ENCODE measurements at regions not wholly inside any gene's neighbourhood (a gene's known extent, or its start where the extent isn't known, plus 50 kb on each side); places are given as distances from the start of the nearest gene placed in this dataset.
A peak's percentile ranks its signal among the peaks of the same experiment; 100 is the strongest.

GRCh38 chr10:36354633-36355032 lies 712.5 kb upstream of the FZD8 start:
- no peak for DNase-seq

- no peak for DNase-seq
Observed at GRCh38 chr10:36351159-36351558, 709.1 kb upstream of the FZD8 start.

GRCh38 chr10:36349445-36350078 lies 707.5 kb upstream of the FZD8 start:
- no peak for DNase-seq

GRCh38 chr10:36345807-36346206 lies 703.7 kb upstream of the FZD8 start:
- DNase-seq, result no peak

- no peak for DNase-seq
Observed at GRCh38 chr10:36345175-36345533, 703.1 kb upstream of the FZD8 start.

- DNase-seq, result no peak
Observed at GRCh38 chr10:36344240-36345174, 702.4 kb upstream of the FZD8 start.

- no peak for DNase-seq
Observed at GRCh38 chr10:36342781-36343180, 700.7 kb upstream of the FZD8 start.

GRCh38 chr10:36341471-36341870 lies 699.4 kb upstream of the FZD8 start:
- DNase-seq, result no peak

GRCh38 chr10:36336315-36336714 lies 694.2 kb upstream of the FZD8 start:
- no peak for DNase-seq

- no peak for DNase-seq
Observed at GRCh38 chr10:36333446-36333845, 691.4 kb upstream of the FZD8 start.

GRCh38 chr10:36332926-36333325 lies 690.8 kb upstream of the FZD8 start:
- peak; percentile 53 for DNase-seq

GRCh38 chr10:36331121-36331520 lies 689.0 kb upstream of the FZD8 start:
- no peak for DNase-seq

- DNase-seq, result no peak
Observed at GRCh38 chr10:36325815-36326214, 683.7 kb upstream of the FZD8 start.

- DNase-seq, result no peak
Observed at GRCh38 chr10:36324831-36325230, 682.7 kb upstream of the FZD8 start.

- DNase-seq, result no peak
Observed at GRCh38 chr10:36313142-36313541, 671.0 kb upstream of the FZD8 start.

- DNase-seq, result no peak
Observed at GRCh38 chr10:36303896-36304295, 661.8 kb upstream of the FZD8 start.

- DNase-seq, result no peak
Observed at GRCh38 chr10:36302086-36302485, 660.0 kb upstream of the FZD8 start.

GRCh38 chr10:36301539-36301938 lies 659.4 kb upstream of the FZD8 start:
- DNase-seq, result no peak

- DNase-seq, result no peak
Observed at GRCh38 chr10:36301139-36301538, 659.0 kb upstream of the FZD8 start.

- DNase-seq, result no peak
Observed at GRCh38 chr10:36283827-36284226, 641.7 kb upstream of the FZD8 start.

GRCh38 chr10:36281831-36282331 lies 639.8 kb upstream of the FZD8 start:
- no peak for DNase-seq

- no peak for DNase-seq
Observed at GRCh38 chr10:36280890-36281499, 638.9 kb upstream of the FZD8 start.

GRCh38 chr10:36280321-36280741 lies 638.2 kb upstream of the FZD8 start:
- no peak for DNase-seq

- no peak for DNase-seq
Observed at GRCh38 chr10:36278176-36278575, 636.1 kb upstream of the FZD8 start.

Measured in DMS79 treated with DMSO at 0.1 percent for 48 hours (cell line).